ENCODE measurements at regions not wholly inside any gene's neighbourhood (a gene's known extent, or its start where the extent isn't known, plus 50 kb on each side); places are given as distances from the start of the nearest gene placed in this dataset.

DNA sequence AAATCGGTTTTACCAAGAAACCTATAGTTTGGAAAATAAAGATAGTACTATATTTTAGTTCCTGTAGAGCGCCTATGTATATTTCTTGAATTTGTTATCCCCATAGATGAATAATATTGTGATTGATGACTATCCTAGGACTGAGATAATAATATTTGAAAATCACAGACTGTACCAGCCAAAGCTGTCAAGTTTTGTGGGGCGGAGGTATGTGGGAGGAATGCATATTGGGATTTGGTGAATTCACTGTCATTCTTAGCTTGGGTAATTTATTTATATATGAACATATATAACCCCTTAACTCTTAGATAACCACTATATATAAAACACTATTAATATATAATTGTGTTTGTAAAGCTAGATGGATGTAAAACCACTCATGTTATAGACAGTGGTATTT is 205.5 kb upstream of the ARSJ start:
- DNase-seq, result no peak

DNA sequence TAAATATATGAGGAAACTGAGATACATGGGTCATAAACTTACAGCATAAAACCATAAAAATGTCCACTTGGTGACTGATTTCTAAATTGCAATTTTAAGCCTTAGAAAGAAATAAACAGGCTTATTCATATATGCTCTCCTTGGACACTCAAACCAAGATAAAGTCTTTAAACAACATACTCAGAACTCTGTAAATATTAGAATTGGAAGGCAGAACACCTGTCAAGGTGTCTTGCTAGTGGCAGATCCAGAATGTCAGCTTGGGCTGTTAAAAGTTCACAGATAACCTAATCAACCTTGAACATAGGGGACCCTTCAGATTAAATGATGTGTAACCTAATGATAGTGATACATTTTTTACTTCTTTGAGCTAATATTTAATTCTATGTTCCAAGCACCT is 208.1 kb upstream of the ARSJ start:
- DNase-seq, result no peak

DNA sequence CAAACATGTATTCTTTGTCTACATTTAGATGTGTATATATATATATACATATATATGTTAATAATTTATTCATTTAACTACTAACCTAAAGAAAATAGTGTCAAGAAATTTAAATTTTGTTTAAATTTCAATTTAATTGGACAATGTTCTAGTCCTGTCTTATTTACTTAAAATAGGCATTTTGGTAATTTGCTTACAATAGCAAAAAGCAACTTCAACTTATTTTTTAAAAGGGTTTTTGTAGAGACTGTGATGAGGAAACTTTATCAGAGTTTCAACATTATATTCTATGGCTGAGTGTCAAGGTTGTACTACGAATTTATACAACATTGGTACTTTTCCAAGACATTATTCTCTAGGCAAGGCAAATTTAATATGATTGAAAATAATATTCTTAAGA is 212.0 kb upstream of the ARSJ start:
- DNase-seq, result no peak

DNA sequence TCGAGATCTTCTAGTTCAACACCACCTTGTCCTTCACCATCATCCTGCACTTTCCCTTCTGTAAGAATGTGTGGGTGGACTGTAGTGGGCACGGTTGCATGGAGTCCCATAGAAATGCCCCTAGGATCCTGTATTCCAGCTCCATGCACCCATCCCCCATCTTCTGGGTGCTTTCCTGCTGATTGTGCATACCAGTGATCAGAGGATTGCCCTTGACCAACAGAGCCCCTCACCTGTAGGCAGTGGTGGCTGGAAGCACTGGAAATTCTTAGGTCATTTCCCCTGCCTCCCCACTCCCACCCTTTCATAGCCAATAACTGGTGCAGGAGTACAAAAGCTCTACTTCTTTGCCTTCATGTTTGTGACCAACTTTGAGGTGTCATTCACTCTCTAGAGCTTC is 213.4 kb upstream of the ARSJ start:
- DNase-seq, result no peak

DNA sequence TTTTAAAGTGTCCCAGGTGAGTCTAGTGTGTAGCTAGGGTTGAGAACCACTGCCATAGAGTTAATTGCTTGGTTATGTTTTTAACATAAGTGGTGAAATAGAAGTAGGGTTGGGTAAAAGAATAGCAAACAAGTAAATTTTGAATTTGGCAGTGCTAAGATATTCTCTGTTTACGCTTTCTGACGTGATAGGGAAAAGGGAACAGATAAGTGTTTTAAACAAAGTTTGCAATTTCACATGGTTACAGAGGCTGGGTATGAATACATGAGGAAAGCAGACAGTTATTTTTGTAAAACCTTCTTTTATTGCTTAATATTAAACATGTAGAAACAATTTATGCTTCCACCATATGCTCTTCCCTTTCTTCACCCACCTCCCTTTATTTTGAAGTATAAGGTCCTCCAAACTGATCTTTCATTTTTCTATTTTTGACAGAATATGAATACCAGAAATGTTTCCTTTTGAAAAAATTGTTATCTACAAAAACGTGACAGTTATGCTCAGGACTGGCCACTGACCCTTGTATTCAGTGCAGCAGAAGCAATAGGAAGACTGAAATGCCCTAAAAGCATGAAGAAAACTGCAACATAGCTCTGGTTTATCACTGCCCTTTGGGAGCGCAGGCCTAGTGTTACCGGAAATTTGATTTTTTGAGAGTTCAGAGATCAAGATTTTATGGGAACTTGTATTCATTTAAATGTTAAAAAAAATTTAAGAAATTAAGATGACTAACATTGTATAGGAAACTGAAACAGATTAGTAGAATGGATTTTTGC is 214.4 kb upstream of the ARSJ start:
- no peak for DNase-seq

DNA sequence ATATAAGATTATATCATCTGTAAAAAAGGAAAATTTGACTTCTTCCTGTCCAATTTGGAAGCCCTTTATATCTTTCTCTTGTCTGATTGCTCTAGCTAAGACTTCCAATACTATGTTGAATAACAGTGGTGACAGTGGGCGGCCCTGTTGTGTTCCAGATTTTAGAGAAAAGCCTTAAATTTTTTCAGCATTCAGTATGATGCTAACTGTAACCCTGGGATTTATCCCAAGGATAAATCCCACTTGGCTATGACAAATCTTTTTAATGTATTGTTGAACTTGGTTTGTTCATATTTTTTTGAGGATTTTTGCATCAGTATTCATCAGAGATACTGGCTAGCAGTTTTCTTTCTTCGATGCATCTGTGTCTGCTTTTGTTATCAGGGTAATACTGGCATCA is 217.2 kb upstream of the ARSJ start:
- DNase-seq, result no peak

DNA sequence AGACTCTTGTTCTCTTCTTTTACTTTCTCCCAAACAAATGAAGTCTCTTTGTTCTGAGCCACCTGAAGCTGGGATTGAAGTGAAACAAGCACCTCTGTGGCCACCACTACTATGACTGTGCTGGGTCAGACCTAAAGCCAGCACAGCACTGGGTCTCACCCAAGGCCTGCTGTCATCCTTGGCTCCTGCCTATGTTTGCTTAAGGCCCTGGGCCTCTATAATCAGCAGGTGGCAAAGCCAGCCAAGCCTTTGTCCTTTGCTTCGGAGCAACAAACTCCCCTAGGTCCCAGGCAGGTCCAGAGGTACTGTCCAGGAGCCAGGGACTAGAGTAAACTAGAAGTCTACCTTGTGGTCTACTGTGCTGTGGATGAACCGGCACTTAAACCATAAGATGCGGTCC is 220.6 kb upstream of the ARSJ start:
- DNase-seq, result no peak

DNA sequence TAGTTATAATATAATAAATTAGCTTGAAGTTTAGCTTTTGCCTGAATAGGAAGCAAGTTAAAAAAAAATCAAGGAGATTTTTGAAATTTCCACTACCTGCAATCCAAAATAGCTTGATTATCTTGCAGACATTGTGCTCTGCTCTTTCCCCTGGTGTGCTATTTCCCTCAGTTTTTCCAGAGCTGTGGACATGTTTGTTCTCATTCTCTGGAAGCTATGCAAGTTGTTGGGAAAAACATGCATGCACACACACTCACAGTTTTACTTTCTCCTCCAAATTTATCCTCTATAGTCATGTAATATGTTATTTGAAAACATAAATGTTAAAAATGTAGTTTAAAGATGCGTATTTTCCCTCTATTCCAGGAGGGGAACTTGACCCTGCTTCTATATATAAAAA is 225.8 kb upstream of the ARSJ start:
- DNase-seq, result no peak

DNA sequence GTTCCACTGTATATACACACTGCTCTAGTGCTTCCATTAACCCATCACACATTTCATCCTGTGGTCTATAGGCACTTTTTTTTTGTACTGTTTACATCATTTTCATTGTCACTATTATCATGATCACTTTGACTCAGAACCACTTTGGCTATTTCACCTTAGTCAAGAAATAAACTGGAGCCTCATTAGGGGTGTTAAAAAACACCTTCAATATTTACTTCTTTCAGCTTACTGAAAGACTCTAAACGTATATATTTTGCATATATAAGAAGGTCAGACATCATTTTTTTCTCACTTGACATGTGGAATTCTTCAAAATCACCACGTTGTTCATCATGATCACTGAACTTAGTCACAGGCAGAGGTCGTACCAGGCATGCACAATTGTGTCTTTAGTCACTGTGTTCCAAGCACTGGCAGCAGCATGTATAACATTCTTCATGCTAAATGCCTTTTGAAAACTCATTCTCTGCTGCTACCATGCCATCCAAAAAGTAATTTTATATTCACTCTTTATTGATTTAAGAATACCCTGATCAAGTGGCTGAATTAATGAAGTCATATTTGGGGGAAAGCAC is 229.2 kb upstream of the ARSJ start:
- no peak for DNase-seq

DNA sequence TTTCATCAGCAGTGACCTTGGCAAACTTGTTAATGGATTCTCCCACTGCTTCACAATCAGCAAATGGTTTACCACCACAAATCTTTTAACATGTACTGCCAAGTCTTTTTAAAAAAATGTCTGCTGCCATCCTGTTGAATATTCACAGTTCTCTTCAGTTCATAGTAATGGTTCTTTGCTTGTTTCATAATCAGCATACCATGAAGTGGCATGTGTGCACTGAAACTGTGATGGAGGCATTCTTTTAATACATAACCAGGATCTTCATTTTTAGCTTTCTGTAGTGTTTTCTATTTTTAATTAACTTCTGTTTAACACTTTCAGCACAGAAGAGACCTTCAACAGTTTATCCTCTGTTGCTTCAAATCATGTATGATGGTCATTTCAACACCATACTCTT is 230.1 kb upstream of the ARSJ start:
- DNase-seq, result no peak

DNA sequence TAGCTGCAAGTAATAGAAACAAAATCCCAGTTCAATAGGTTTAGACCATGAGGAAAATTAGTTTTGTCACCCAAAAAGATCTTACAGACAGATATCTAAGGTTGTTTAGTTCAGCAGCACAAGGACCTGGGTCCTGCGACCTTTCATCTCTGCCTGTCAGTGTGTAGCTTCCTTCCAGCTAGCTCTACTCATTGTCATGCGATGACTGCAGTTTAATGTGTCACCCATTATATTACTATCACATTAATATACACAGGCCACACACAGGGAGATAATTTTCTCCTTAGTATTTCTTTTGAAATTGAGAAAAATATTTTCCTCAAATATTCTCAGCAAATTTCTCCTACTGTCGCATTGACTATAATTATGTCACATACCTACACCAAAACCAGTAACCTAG is 232.1 kb upstream of the ARSJ start:
- DNase-seq, result no peak

DNA sequence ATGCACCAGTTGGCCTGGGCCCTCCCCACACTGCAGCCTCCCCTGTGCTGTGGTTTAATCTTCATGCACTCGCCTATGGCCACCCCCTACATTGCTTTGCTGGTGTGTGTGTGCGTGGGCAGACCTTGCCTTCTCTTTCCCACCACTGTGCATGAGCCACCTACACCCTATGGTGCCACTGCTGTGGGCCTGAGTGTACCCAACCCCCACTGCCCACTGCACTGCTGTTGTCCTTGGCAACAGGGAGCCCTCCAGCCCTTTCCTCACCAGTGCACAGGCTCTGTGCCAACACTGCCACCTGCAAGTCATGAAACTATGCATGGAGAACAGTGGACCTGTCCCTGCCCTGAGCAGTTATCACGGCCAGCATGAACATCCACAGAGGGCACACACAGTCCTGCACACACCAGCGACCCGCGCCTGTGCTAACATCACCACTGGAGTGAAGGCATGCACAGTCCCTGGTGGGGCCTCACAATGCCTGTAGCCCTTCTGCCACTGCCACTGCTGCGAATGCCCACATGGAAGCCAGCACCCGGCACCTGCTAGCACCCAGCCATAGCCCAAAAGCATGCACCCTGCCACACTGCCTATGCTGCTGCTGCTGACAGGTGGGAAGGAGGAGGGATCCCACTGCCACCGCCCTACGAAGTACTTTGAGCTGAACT is 237.8 kb upstream of the ARSJ start:
- no peak for DNase-seq

DNA sequence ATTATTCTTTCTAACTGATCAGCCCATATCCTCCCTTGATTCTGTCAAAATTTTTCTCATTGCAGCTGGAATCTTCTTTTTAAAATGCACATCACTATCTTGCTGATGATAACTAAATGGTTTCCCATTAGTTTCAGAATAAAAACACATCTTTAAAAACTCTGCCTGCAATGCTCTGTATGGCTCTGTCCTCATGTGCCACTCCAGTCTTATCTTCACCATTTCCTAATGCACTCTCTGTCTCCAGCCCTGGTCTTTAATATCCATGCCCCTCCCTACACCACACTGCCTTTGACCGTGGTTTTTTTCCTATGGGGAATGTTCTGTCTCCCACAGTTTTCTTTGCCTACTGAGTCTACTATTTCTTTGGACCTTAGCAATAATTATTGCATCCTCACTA is 244.1 kb upstream of the ARSJ start:
- no peak for DNase-seq

DNA sequence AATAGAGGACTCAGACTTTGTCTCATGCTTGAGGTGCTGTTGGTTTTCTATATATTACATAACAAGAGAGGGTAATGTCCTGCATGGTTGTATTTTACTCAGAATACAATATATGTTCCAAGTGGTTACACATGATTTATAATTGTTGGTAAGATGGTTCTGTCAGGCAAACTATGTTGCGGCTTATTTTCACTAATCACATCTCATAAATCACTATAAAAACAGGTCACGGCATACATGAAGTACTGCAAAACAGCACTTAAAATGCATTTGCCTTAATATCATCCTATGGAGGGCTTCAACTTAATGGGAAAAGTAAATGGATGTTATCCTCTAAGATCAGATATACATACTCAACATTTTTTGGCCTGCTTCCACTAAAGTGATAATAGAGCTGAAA is 246.0 kb upstream of the ARSJ start:
- no peak for DNase-seq

DNA sequence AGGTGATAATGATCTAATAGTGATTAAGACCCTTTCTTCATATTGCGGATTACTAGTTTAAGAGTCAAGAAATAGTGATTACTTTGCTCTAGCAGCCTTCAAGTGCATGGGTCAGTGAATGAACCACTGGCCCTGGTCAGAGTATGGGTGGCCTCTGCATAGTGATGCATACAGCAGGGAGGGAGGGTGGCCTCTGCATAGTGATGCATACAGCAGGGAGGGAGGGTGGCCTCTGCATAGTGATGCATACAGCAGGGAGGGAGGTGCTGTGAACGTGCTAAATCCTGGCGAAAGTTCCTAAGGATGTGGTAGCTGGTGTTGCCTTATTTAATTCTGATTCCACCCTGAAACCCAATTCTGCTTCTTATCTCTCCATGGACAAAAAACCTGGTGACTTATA is 246.7 kb upstream of the ARSJ start:
- no peak for DNase-seq

DNA sequence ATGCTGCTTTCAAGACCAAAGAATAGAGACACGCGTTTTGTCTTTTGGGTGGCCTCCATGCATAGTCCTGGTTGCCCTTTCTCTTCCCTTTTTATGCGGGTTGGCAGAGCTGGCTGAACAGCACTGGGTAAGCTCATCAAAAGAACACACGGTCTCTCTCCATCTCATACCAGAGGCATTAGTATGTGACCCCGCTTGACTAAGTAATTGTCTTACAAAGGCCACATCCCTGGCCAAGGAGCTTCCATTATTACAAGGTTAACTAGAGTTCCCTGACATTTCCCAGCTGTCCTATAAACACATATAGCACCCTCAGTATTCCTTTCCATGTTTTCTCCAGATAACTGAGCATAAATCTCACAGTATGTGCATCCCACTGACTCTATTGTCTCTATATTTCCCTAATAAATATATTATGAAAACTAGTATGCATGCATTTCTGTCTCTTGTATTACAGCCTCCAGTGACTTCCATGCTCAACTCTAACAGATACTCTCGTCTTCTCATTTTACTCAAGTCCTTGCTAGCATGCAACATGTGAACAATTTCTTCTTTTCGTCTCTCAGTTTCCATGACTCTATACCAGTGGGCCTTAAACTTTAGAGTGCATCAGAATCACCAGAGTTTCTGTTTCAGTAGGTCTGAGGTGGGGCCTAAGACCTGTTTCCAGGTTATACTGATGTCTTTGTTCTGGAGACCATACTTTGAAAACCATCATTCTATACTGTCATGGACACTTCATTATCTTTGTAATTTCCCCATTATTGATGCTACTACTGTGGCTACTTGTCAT is 247.7 kb upstream of the ARSJ start:
- no peak for DNase-seq

DNA sequence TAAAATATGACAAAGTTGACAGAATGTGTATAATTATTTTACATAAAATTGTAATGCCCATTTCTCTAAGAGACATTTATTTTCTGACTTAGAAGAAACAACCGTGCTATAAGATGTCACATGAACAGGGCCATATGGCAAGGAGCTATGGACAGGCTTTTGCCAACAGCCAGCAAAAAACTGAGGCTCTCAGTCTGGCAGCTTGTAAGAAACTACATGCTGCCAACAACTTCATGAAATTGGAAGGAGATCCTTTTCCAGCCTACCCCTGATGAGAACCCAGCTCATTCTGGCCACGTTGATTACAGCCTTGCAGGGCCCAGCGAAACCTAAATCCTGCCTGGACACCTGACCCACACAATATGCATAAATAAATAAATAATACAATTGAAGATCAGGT is 250.3 kb upstream of the ARSJ start:
- peak; percentile 88 for DNase-seq

DNA sequence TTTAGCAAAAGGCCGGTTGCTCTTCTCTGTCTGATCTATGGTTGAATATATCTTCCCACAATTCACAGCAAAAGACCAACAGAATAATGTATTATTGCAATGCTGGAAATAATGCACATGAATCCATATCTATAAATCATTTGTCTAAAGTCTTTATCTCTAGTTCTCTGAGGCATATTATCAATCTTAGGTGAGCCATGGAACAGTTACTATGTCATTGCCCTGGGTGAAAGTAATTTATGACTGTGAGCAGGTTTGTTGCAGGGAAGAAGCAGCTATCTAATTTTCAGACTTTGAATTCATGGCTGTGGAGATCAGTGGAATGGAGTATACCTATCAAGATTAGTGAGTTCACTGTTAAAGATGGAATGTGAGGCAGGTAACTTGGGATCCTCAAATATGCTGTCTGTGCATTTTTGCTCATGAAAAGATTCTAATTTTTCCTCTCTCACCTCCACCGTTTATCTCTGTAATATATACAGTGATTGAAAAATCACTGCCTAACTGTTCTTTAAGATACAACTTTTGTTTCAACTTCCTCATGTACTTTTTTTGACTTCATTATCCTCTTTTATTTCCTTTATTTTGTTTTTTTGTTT is 256.8 kb upstream of the ARSJ start:
- no peak for DNase-seq

DNA sequence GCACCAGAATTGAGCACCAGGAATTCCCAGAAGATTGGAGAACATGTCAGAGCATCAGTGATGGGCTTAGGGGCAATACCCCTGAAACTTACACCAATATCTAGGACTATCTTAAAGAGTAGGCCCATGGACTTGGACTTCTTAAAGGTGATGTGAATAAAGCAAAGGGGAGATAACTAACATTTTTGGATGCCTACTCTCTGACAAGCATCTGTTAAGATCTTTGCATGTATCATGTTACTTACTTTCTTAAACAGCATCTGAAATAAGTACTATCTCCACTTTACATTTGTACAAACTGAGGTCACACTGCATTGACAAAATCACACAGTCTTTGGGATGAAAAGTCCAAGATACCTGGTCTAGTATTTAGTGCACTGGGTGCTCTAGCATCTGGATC is 258.6 kb upstream of the ARSJ start:
- DNase-seq, result no peak

DNA sequence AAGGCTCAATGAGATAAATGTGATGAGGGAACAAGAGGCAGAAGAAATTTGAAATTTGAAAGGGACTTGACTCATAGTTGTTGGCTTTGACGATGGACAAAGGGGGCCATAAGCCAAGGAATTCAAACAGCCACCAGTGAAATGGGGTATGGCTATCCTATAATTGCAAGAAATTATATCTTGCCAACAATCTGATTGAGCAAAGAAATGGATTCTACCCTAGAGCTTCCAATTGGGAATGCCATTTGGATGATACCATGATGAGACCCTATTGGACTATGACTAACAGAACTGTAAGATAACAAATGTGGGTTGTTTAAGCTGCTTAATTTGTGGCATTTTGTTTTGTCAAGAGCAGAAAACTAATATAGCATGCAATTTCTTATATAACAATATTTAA is 270.1 kb upstream of the ARSJ start:
- no peak for DNase-seq

DNA sequence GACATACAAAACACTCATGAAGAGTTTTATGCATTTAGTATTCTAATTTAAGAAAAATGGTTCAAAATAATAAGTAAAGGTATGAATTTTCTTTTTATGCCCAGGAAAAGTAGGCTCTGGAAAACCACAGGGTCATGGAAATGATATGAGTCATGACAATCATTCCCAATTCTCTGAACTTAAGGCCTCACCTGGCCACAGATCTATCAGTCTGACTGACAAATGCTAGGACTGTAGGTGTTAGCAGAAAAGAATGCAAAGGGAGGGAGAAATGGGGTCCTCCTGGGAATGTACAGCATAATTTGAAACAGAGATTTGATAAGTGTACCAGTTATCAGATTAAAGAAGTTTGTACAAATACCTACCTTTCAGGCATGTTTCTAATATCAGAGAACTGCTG is 270.5 kb upstream of the ARSJ start:
- DNase-seq, result no peak

DNA sequence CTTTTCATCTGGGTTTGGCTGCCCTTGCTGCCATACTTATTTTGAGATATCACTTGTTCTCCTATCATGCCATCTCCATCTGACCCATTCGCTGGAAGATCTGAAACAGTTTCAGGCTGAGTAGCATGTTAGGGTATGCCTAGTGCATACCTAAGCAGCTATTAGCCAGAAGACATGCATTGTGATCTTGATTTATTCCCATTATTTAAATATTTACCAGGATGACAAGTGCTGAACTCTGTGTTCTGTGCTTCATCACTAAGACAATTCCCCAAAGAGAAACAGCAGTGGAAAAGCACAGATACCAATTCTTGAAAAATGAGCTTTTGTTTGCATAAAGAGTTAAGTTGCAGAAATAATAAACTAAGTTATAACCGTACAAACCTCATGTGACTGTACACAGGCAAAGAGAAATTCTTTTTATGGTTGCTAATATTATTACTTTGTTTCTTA is 271.0 kb upstream of the ARSJ start:
- DNase-seq, result no peak

DNA sequence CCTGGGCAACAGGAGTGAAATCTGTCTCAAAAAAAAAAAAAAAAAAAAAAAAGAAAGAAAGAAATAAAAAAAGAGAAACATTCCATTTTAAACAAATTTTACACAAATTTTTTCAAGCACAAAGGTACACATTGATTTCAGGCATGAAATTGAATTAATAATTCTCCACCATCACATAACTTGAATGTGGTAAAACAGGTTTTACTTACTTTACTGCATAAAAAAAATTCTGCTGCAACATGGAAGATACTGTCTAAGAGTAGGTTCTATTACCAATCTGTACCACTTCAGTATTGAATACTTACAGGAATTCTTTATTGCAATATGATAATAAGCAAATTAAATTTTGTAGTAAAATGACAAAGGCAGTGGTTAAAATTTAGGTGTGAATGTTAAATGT is 271.6 kb upstream of the ARSJ start:
- DNase-seq, result no peak

Measured in NCI-H446 treated with DMSO at 0.1 percent for 48 hours (cell line).